Keratinocyte (primary cell): ENCODE measurements at regions not wholly inside any gene's neighbourhood (a gene's known extent, or its start where the extent isn't known, plus 50 kb on each side); places are given as distances from the start of the nearest gene placed in this dataset.

ENCODE experiments used
- DNase-seq: peaks from one replicate; pipeline ENCODE4 v3.0.0-alpha.2; 2011; ENCODE audit warnings: low read depth, missing footprints, low spot score
- FAIRE-seq: peaks from 2 replicates; lab custom pipeline; 2011; peaks lifted over from hg19 to GRCh38; lab: Jason Lieb, UNC
- H2AFZ ChIP-seq: 2 replicates; pipeline ENCODE4 v1.6.0; 2012; ENCODE audit warnings: low read length, control low read depth, inconsistent platforms; ENCODE audit not compliant: control insufficient read depth
- H3K27ac ChIP-seq: 2 replicates; pipeline ENCODE4 v1.5.1; 2011; ENCODE audit warnings: low read length; ENCODE audit not compliant: control insufficient read depth, insufficient read depth
- H3K27me3 ChIP-seq: 3 replicates; pipeline ENCODE4 v1.6.0; 2011; ENCODE audit warnings: low read length; ENCODE audit not compliant: control insufficient read depth, insufficient read depth; ENCODE audit errors: extremely low read depth
- H3K36me3 ChIP-seq, 2 experiments: 2 replicates in 1 of 2; 3 replicates in 1 of 2; pipeline ENCODE4 v1.5.1; 2011; ENCODE audit warnings: low read length in 2 of 2, mild to moderate bottlenecking in 1 of 2; ENCODE audit not compliant: control insufficient read depth in 2 of 2, insufficient read depth in 2 of 2; ENCODE audit errors: extremely low read depth in 1 of 2
- H3K4me1 ChIP-seq: 3 replicates; pipeline ENCODE4 v1.5.1; 2011; ENCODE audit warnings: low read length; ENCODE audit not compliant: control insufficient read depth, insufficient read depth; ENCODE audit errors: extremely low read depth
- H3K4me2 ChIP-seq: 3 replicates; pipeline ENCODE4 v1.6.0; 2011; ENCODE audit warnings: low read depth, low read length; ENCODE audit not compliant: control insufficient read depth, insufficient read depth; ENCODE audit errors: extremely low read depth
- H3K4me3 ChIP-seq, 3 experiments: fragments of 200-600 bp in 1 of 3; sonication (generic) in 1 of 3; 2 replicates in 2 of 3; 3 replicates in 1 of 3; pipeline ENCODE4 v1.5.1; 2011 to 2016; ENCODE audit warnings: low read length in 3 of 3, mild to moderate bottlenecking in 3 of 3, control low read depth in 2 of 3, inconsistent platforms in 1 of 3, low read depth in 1 of 3, mixed read lengths in 1 of 3, mixed run types in 1 of 3, moderate library complexity in 1 of 3; ENCODE audit not compliant: control insufficient read depth in 2 of 3, insufficient read depth in 2 of 3; ENCODE audit errors: extremely low read depth in 1 of 3
- H3K79me2 ChIP-seq: 2 replicates; pipeline ENCODE4 v1.6.0; 2012; ENCODE audit warnings: low read length; ENCODE audit not compliant: control insufficient read depth, insufficient read depth
- H3K9ac ChIP-seq: 3 replicates; pipeline ENCODE4 v1.6.0; 2011; ENCODE audit warnings: low read length; ENCODE audit not compliant: control insufficient read depth, insufficient read depth; ENCODE audit errors: extremely low read depth
- H3K9me1 ChIP-seq: 3 replicates; pipeline ENCODE4 v1.6.0; 2011; ENCODE audit warnings: low read length; ENCODE audit not compliant: control insufficient read depth, insufficient read depth; ENCODE audit errors: extremely low read depth
- H3K9me3 ChIP-seq: 2 replicates; pipeline ENCODE4 v1.5.1; 2012; ENCODE audit warnings: low read depth, low read length; ENCODE audit not compliant: control insufficient read depth
- H4K20me1 ChIP-seq: 3 replicates; pipeline ENCODE4 v1.6.0; 2011; ENCODE audit warnings: low read length; ENCODE audit not compliant: control insufficient read depth, insufficient read depth; ENCODE audit errors: extremely low read depth
- EZH2 ChIP-seq: IDR thresholded peaks from one replicate; pipeline ENCODE4 v1.6.1; 2012; ENCODE audit warnings: inconsistent platforms, mild to moderate bottlenecking, low read length, moderate library complexity
- dilution Hi-C: fragments of 300-500 bp; cut with MboI; formaldehyde crosslinking; loops from one replicate; pipeline ENCODE4 v1.7.0; 2020; ENCODE audit warnings: low sequenced_read_pairs; ENCODE audit not compliant: extremely low pct_ligation_motif_present
- TF ChIP-seq, protein P1 (sequence below), 3 experiments: IDR thresholded peaks in 1 of 3; conservative IDR thresholded peaks in 1 of 3; optimal IDR thresholded peaks in 1 of 3; 2 replicates in 2 of 3; 3 replicates in 1 of 3; pipeline versions ENCODE3 to v1.5.1; 2011; ENCODE audit warnings: low read length in 3 of 3, mild to moderate bottlenecking in 3 of 3, moderate library complexity in 2 of 3, control low read depth in 1 of 3, inconsistent platforms in 1 of 3; ENCODE audit not compliant: insufficient read depth in 2 of 3; ENCODE audit errors: extremely low read depth in 1 of 3

DNA sequence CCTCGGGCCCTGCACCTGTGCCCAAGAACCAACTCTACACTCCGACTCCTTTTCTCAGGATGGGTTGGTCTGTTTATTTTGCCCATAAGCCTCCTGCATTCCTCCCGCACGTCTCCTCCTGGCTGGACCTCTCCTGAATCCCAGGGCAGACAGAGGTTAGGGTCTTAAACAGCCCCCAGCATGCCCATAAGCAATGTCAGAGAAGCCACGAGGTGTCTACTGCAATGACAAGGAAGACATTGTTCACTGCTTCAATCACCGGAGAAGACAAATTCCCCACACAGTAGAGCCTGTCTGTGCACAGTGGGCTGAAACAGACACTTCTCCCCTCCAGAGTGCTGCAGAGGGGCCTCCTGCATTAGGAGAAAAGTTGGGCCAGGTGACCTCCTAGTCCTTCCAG, 230.6 kb upstream of the RPL38 start:
- no peak overlapping the region for H2AFZ ChIP-seq
- DNase-seq (no peak), FAIRE-seq (no peak)
- no peak overlapping the region for H3K27ac ChIP-seq
- no peaks in the 10 kb centered on the region for H3K79me2 ChIP-seq
- H3K4me2 ChIP-seq, result no peak overlapping the region
- no peaks in the 10 kb centered on the region for H3K4me1 ChIP-seq
- H3K9me1 ChIP-seq, result no peaks in the 10 kb centered on the region
- TF ChIP-seq, protein P1, sequence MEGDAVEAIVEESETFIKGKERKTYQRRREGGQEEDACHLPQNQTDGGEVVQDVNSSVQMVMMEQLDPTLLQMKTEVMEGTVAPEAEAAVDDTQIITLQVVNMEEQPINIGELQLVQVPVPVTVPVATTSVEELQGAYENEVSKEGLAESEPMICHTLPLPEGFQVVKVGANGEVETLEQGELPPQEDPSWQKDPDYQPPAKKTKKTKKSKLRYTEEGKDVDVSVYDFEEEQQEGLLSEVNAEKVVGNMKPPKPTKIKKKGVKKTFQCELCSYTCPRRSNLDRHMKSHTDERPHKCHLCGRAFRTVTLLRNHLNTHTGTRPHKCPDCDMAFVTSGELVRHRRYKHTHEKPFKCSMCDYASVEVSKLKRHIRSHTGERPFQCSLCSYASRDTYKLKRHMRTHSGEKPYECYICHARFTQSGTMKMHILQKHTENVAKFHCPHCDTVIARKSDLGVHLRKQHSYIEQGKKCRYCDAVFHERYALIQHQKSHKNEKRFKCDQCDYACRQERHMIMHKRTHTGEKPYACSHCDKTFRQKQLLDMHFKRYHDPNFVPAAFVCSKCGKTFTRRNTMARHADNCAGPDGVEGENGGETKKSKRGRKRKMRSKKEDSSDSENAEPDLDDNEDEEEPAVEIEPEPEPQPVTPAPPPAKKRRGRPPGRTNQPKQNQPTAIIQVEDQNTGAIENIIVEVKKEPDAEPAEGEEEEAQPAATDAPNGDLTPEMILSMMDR (optimal IDR thresholded peaks at IDR 0.05 in 1 of 3, IDR thresholded peaks at IDR 0.05 in 1 of 3, conservative IDR thresholded peaks at IDR 0.05 in 1 of 3; ENCODE audit: extremely low read depth in 1 of 3, insufficient read depth in 2 of 3, low read length in 3 of 3), result no peak
- TF ChIP-seq EZH2, result no peak
- no peaks in the 10 kb centered on the region for H4K20me1 ChIP-seq
- H3K9me3 ChIP-seq, result no peaks in the 10 kb centered on the region
- no peak overlapping the region for H3K4me3 ChIP-seq
- dilution Hi-C loops, result no loop called here
- H3K27me3 ChIP-seq, result peaks cover 2% of the 10 kb centered on the region
- H3K36me3 ChIP-seq, result no peaks in the 10 kb centered on the region
- no peak overlapping the region for H3K9ac ChIP-seq

DNA sequence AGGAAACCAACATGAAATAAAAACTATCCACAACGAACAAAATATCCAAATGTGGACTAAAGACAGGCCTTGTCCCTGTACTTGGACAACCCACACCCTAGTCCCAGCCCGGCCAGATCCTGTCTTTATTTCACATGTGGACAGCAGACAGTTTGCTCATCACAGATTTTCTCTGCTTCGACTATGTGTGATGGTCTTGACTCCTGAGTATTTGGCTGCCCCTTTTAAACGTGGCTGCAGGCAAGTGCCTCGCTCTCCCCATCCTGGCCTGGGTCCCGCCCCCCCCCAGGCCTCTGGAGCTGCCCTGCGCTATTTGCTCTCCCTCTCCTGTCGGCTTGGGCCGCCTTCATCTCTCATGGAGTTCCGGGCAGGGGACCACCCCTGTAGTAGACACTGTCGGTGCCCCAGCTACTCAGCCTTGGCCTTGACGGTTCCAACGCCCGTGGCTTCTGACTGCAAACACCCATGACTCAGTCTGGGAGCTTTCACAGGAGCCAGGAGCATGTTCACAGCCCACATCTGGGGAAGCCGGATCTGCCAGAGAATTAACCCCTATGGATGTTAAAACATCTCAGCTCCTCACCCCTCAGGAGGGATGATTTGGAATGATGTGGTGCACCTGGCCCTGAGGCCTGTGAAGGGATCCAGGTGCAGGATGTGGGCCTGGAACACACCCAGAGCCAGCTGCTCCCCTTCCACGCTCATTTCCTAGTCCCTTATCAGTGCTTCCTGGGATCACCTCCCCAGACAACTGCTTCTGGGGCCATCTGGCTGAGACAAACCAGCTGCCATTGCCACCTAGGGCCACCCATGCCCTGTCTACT, 229.7 kb upstream of the RPL38 start:
- FAIRE-seq (no peak), DNase-seq (no peak)
- no peaks in the 10 kb centered on the region for H3K4me1 ChIP-seq
- H3K4me2 ChIP-seq, result no peak overlapping the region
- H3K9me1 ChIP-seq, result no peaks in the 10 kb centered on the region
- no peak overlapping the region for H3K27ac ChIP-seq
- no peaks in the 10 kb centered on the region for H4K20me1 ChIP-seq
- no peaks in the 10 kb centered on the region for H3K36me3 ChIP-seq
- no peak overlapping the region for H3K9ac ChIP-seq
- H3K79me2 ChIP-seq, result no peaks in the 10 kb centered on the region
- H2AFZ ChIP-seq, result no peak overlapping the region
- peaks cover 3% of the 10 kb centered on the region for H3K27me3 ChIP-seq
- dilution Hi-C loops, result no loop called here
- no peak overlapping the region for H3K4me3 ChIP-seq
- no peak for TF ChIP-seq EZH2
- TF ChIP-seq, protein P1 (optimal IDR thresholded peaks at IDR 0.05 in 1 of 3, IDR thresholded peaks at IDR 0.05 in 1 of 3, conservative IDR thresholded peaks at IDR 0.05 in 1 of 3; ENCODE audit: extremely low read depth in 1 of 3, insufficient read depth in 2 of 3, low read length in 3 of 3), result no peak
- no peaks in the 10 kb centered on the region for H3K9me3 ChIP-seq
